Stimulated activated CD4-positive, alpha-beta T cell treated with anti-CD3 and anti-CD28 coated beads, Interleukin-12 subunit alpha, Interleukin-12 subunit beta, amount 100 ng/mL, for 24 hours (primary cell): ENCODE measurements at regions not wholly inside any gene's neighbourhood (a gene's known extent, or its start where the extent isn't known, plus 50 kb on each side); places are given as distances from the start of the nearest gene placed in this dataset.

Source experiments
- DNase-seq, 2 experiments: peaks; one replicate each; pipeline ENCODE4 v3.0.0-alpha.2; 2020; ENCODE audit warnings: low read depth in 2 of 2

DNA sequence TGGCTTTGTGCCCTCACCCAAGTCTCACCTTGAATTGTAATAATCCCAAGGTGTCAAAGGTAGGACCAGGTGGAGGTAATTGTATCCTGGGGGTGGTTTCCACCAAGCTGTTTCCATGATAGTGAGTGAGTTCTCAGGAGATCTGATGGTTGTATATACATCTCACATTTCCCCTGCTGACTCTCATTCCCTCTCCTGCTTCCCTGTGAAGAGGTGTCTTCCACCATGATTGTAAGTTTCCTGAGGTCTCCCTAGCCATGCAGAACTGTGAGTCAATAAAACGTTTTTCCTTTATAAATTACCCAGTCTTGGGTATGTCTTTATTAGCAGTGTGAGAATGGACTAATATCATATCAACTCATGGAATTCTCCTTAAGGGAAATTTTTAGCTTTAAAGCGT, 302.6 kb downstream of the LIG4 start:
- no peak for DNase-seq

DNA sequence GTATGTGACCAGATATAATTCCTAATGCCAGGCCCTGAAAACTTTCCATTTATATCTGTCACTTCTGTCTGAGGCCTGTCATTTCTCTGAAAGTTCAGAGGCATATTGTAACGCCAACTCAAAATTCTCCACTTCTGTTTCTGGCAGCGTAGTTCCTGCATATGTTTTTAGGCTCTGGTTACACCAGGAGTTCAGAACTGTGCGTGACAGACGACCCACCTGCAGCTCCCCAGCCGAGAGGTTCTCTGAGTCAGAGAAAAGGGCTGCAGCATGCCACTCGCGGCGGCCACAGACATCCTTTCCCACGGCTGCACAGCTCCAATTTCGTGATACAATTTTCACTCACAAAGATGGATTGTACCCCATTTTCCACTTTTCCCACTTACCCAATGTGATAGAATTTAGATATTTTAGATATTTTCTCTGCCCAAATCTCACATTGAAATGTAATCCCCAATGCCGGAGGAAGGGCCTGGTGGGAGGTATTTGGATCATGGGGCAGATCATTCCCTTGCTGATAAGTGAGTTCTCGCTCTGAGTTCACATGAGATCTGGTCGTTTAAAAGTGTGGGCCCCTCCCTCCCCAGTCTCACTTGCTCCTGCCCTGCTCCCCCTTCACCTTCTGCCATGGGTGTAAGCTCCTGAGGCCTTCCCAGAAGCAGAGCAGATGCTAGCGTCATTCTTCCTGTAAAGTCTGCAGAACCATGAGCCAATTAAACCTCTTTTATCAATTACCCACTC, 308.1 kb downstream of the LIG4 start:
- DNase-seq: no peak

DNA sequence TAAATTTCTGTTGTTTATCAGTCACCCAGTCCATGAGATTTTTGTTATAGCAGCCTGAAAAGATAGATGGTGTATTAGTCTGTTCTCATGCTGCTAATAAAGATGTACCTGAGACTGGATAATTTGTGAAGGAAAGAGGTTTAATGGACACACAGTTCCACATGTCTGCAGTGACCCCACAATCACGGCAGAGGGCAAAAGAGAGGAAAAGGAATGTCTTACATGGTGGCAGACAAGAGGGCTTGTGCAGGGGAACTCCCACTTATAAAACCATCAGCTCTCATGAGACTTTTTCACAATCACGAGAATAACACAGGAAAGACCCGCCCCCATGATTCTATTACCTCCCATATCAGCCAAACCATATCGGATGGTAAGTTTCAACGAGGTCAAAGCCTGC, 309.2 kb downstream of the LIG4 start:
- DNase-seq: no peak

DNA sequence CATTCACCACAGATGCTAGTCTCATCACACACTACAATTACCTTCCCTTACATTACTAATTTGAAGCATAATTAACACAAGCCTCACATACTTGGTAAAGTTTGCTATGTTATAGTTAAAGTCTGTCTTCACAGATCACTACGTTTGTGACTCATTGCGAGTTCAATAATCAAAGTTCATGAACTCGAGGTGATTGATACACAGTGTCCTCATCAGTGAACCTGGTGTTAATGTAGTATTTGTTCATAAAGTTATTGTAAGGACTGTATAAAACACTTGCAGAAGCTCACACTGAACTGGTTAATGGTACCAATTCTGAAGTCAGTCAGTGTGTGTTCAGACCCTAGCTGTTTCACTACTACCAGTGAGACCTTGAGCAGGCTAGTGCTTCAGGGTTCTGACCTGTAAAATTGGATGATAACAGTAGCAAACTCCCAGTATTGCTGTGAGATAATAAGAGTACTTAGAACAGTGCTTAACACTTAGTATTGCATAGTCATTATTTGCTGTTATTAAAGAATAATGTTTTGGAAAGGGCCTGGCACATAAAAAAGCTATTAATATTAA, 313.3 kb downstream of the LIG4 start:
- DNase-seq: no peak

DNA sequence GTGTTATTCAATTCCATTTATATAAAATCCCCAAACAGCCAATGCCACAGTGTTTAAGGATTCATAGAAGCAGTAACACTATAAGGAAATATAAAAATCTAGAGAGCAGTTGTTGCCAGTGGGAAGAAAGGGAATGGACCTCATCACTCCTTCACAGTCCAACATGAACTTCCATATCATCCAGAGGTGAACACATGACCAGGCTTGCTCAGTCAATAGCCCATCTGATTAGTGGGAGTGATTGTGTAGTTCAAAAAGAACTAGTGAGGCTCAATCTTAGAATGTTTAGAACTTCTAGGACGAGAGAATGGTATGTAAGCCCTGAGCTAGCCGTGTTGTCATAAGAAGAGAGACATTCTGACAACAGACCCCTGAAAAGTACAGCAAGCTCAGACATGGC, 314.1 kb downstream of the LIG4 start:
- no peak for DNase-seq

DNA sequence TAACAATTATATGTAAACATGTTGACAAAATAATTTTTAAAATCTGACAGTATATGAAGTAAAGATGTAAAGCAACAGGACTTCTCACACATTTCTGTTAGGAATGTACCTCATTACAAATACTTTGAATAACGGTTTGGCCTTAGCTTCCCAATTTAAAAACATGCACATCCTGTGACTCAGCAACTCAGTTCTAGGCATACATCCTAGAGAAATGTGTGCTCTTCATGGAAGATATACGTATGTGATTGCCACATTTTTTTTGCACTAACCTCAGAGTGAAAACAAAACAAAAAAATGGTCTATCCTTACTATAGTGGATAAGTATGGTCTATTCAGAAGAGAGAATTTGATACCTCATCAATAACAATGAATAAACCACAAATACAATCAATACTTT, 314.6 kb downstream of the LIG4 start:
- DNase-seq: no peak

DNA sequence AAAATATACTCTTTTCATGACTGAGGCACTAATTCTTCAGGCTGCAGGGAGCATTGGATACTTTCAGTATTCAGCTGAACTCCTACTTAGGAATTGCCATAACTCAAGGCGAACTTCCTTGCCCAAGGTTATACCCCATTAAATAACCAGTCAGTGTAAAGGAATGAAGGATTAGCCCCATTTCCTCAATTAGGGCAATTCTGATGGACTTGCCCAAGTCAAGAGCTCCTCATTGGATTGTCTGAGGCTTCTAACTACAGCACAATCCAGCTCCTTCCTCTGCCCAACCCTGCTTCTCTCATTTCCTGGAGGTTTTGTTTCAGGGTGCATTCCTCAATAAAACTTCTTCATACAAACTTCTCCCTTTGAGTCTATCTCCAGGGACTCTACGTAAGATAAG, 329.2 kb downstream of the LIG4 start:
- DNase-seq: no peak

DNA sequence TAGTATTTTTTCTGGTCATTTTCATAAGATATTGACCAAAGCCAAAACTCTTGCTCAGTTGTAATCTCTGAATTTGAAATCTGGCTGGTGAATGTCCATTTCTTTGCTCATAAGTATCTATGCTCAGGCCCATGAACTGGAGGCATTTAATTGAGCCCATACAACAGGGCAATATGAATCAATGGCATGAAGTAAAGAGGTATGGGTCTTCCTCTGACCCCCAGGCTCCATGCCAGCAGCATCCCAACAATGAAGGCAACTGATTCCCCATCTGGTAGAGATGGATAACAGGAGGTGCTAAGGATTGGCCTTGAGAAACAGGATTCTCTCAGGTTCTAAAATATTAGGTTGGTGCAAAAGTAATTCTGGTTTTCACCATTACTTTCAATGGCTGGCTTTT, 330.8 kb downstream of the LIG4 start:
- DNase-seq: no peak

DNA sequence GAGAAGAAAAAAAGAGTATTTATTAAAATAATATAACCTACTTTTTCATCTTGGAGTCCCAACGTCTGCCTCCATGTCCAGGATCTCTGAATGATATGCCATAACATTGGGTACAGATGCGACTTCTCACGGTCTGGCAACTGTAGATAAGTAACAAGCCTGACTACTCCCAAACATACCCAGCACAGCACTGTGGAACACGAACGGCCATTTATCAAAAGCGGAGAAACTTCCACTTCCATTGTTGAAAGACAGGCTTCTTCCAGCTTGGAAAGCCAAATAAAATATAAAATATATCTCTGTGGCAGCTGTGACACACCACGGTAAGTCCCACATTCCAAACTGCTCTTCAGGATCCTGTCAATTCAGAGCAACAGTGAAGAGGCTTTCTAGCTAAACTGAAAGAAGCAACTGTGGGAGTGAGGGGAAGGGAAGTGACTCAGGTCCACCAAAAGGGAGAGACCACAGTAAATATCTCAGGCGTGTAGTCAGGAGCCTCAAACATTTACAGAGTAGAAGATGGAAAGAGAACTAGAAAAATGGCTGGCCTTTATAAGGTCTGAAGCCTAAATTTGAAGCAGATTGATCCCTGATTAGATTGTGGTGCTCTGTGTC, 331.7 kb downstream of the LIG4 start:
- no peak for DNase-seq

DNA sequence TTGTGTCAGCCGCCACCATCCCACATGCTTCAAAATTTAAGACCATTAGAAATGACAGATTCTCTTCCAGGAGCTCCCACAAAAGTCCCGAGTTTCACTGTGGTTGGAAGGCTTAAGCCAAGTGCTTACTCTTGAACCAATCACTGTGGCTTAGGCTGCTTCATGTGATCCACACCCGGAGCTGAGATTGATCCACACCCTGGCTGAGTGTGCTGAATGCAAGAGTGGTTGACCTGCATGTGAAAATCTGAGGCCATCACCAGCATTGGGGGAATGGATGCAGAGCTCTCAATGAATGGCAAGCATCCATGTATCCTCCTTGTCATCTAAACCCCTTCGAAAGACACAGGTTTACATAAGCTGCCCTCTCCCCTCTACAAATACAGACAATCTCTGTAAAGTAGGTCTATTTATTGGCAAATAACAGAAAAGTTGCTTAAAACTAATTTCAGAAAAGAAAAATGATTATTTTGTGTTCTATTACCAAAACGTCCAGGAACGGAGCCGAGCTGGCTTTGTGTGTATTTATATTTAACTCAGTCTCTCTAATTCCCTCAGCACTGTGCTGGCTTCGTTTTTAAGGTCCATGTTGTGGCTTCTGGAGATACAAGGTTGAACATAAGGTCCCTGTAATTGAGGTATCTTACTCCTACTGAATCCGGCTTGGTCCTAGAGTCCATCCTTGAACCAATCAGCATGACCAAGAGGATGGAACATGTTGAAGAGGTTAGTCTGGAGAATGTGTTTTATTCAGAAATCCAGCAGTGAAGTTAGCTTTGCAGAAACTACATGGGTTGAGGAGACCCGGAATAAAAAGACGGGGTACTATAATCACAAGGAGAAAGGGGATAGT, 332.4 kb downstream of the LIG4 start:
- DNase-seq: no peak

DNA sequence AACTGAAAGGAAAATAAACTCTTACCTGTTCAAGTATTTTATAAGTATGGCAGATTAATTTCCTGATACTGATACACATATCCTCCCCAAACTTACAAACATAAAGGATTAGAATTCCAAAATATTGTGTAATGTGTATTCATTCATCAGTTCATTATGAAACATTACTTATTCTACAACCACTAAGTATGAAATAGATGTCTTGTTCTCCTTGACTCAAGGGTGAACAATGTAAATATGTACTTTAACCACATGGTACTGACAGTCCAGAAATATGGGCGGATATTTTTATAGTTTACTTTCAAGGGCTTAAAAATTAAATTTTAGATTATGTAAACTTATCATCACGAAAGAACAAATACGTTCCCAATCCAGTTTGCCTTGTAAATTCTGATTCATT, 334.0 kb downstream of the LIG4 start:
- no peak for DNase-seq

DNA sequence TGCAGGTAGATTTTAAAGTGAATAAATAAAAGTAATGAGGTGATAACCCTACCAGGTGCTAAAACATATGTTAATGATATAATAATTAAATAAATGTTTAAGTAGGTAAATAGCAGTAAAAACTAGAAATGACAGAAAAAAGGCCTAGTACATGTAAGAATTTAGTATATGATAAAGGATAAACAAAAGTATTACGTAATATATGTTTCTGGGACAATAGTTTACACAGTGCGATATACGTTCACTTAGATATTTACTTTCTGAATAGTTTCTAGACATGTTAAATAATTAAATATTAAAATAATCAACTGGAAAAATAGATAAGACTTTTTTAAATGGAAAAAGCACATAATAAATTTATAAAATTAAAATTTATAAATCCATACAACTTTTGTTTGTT, 340.9 kb downstream of the LIG4 start:
- no peak for DNase-seq

DNA sequence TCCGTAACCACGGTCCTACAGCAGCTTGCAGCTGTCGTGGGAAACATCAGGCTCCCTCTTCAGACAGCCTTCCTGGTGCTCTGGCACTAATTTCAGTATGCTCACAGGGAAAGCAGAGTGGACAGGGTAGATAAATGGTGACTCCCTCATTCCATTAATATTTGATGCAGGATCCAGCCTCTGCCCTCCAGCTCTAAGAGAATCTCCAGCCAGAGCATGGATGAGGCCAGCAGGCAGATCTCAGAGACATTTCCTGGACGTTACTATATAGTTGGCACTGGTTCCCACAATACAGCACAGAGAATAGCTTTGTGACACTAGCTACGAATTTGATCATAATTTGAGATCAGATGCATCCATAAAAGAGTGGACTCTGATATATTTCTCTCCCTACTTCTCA, 341.4 kb downstream of the LIG4 start:
- no peak for DNase-seq

DNA sequence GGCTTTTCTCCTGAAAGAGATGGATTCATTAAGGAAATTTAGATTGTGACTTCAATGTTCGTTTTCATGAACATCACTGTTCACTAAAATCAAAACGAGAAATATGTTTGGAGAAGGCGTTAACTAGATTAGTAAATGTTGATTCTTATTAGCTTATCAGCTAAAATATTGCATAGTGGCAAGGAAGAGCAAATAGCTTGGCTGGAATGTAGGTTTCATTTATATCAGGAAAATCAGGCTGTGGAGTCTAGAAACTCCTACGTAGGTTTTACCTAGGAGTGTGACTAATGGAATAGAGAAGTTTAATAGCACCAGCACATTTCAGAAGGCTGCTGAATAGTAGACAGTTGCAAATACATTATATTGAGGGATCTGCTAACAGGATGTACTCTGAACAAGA, 344.9 kb downstream of the LIG4 start:
- no peak for DNase-seq

DNA sequence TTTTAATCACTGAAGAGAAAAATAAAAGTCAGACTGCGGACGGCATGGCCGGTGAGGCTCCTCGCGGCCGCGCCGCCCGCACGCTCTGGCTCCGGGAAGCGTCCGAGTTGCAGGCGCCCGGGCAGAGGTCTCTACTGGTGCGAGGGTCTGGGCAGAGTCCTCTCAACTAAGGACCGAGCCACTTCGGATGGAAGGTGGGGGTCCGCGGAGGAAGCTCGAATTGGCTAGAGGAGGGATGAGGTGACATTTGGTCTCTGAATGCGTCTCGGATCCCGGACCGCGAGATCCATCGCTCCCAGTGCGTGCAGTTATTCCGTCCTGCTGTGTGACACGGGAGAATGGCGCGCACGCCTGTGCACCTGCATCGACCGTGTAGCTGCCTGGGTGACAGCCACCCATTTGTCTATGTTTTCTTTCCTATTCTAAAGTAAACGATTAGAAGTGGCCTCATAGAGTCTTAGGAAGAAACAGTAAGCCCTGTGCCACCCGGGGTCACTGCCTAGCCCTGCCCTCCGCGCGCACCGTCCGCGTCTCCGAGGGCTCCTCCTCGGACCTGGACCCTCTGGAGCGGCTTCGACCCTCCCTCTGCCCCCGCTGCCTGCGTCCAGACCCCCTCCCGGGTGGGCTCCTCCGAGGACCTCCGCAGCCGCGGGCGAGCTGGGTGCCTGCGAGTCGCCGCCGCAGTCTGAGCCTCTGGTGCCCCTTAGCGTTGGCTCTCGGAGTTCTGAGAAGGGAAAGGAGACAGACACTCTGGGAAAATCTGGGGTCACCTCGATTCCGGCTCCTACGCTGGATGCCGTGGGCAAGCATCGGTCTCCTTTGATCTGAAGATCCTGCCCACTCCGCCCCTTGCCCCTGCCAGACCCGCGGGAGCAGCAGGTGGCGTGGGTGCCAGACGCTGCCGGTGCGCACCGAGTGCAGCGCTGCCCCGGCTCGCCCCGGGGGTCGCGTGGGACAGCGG, 347.4 kb downstream of the LIG4 start:
- no peak for DNase-seq

DNA sequence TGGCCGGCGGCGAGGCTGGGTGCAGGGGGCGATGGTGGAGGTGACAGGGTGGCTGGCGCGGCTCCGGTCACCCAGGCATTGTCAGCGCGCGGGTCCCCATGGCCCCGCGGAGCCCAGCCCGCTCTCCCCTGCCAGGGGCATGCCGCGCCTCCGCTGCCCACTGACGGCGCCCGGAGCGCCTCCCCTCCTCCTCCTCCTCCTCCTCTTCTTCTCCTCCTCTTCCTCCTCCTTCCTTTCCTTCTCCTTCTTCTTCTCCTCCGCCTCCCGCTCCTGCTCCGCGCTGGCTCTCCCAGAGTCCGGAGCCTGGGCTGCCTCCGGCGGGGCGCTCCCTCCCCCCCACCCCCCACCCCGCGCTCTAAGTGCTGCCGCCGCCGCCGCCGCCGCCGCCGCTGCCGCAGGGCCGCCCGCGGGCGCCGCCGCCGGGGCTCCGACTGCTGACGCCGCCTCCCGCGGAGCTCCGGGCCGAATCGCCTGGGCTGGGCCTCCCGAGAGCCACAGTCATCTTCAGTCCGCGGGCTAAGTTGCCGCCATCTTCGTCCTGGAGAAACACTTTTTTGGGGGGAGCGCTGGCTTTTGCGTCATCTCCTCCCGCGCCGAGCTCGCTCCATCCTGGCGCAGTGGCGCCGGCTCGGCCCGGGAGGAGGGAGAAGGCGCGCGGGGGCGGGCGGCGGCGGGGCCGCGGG, 348.3 kb downstream of the LIG4 start:
- DNase-seq: no peak

DNA sequence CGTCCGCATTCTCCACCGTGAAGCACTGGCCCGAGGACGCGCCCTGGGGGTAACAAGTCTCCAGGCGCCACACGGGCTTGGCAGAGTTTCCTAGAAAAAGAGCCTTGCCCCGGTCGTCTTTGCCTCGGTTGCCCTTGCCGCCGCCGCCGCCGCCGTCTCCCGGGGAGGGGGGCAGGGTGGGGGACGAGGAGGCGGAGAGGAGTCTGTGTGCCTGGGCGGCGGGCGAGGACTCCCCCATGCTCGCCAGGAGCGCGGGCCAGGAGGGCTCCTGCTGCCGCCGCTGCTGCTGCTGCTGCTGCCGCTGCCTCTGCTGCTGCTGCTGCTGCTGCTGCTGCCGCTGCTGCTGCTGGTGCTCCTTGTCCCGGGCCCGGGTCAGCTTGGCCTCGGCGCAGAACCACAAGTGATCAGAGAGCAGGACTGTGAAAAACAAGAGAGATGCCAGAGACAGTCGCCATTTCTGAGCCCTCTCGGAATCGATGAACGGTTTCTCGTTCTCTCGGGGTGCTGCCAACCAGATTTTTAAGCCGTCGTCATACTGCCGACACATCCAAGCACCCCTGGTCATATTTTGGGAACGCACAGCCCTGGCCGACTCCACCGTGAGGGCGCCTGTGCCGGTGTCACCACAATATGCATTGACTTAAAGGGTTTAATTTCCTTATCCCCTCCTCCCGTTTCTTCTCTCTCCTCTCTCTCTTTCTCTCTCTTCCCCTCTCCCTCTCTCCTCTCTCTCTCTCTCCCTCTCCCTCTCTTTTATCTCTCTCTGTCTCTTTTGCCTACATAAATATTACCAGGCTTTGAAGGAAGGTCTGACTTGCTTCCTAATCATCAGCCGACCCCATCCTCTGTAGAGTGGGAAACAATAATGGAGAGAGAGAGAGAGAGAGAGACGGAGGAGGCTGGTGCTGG, 349.1 kb downstream of the LIG4 start:
- no peak for DNase-seq

DNA sequence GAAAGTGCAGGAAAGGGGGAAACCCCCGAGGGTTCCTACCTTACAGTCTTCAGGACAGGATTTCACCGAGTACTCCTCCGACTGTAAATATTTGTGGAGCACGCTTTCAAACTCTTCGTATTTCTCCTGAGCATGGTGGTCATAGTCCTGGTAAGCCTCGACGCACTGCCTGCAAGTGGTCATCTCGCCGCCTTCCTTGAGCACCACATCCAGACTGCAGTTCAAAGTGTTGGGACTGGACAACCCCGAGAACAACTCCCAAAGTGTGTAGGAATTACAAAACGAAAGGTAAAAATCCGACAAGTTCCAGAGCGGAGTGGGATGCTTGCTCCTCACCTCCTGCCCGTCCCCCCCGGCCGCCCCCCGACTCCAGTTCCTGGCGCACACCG, 349.7 kb downstream of the LIG4 start:
- DNase-seq: no peak

DNA sequence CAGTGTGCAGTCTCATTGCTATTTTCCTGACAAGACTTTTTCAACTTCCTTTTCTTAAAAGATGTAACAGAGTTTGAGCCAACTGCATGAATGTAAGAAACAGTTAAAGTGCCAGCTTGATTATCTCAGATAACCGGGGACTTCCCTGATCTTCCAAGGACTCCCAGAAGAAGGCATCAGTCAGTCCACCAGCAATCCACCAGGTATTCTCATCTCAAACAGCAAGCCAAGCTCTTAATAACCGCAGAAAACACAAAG, 350.1 kb downstream of the LIG4 start:
- DNase-seq: no peak
